Prostate gland (tissue), 2 donors: ENCODE measurements at regions not wholly inside any gene's neighbourhood (a gene's known extent, or its start where the extent isn't known, plus 50 kb on each side); places are given as distances from the start of the nearest gene placed in this dataset.

ENCODE experiments used
- DNase-seq: peaks from one replicate; pipeline ENCODE4 v3.0.0-alpha.2; 2019; ENCODE audit warnings: low spot score
- H3K27ac ChIP-seq, 2 donors: fragments of 200-600 bp; sonication (generic); 2 replicates each; pipeline ENCODE4 v1.5.1; 2017 to 2019
- H3K27me3 ChIP-seq: fragments of 200-600 bp; sonication (generic); replicated peaks from 2 replicates; pipeline ENCODE4 v1.5.1; 2019; ENCODE audit not compliant: insufficient read depth
- H3K36me3 ChIP-seq, 2 donors: fragments of 200-600 bp; sonication (generic); 1 replicate in 1 of 2; 2 replicates in 1 of 2; pipeline versions ENCODE4 v1.5.1 to v1.8.1; 2017 to 2019
- H3K4me1 ChIP-seq: fragments of 200-600 bp; sonication (generic); replicated peaks from 2 replicates; pipeline ENCODE4 v1.5.1; 2019
- H3K4me3 ChIP-seq, 2 donors: fragments of 200-600 bp; sonication (generic); 2 replicates each; pipeline ENCODE4 v1.5.1; 2017 to 2019
- H3K9me3 ChIP-seq: fragments of 200-600 bp; sonication (generic); 2 replicates; pipeline ENCODE4 v1.5.1; 2017
- CTCF ChIP-seq, 4 experiments: fragments of 200-600 bp in 2 of 4; fragments of 450-650 bp in 2 of 4; sonication (generic) in 2 of 4; IDR thresholded peaks; 1 replicate in 3 of 4; 2 replicates in 1 of 4; pipeline ENCODE4 v1.5.1; 2016 to 2019; ENCODE audit warnings: antibody characterized with exemption in 4 of 4, mild to moderate bottlenecking in 2 of 4, moderate library complexity in 2 of 4
- POLR2A ChIP-seq: fragments of 450-650 bp; IDR thresholded peaks from one replicate; pipeline ENCODE4 v1.6.1; 2016; ENCODE audit warnings: antibody characterized with exemption, mild to moderate bottlenecking
- POLR2AphosphoS5 ChIP-seq: sonication (generic); formaldehyde crosslinking; IDR thresholded peaks from one replicate; pipeline ENCODE4 v1.6.1; 2017; ENCODE audit warnings: antibody characterized with exemption
- WGBS: methylation state at CpG from one replicate; pipeline ENCODE4 v1.1.5; 2018; 5-methylcytosine and 5-hydroxymethylcytosine counted together
- intact Hi-C: fragments of 100-400 bp; cut with DNase I; formaldehyde crosslinking; loops from one replicate; pipeline ENCODE4 v1.14.2; 2022

- H3K27me3 ChIP-seq: no peaks in the 10 kb centered on the region
- no peak overlapping the region for H3K27ac ChIP-seq
- intact Hi-C loops: no loop called here
- H3K9me3 ChIP-seq: no peaks in the 10 kb centered on the region
- DNase-seq: no peak
- H3K4me3 ChIP-seq: no peak overlapping the region
- TF ChIP-seq POLR2A: no peak
- TF ChIP-seq POLR2AphosphoS5: no peak
- no peak for TF ChIP-seq CTCF (IDR thresholded peaks at IDR 0.05)
- H3K36me3 ChIP-seq: no peaks in the 10 kb centered on the region
- 61% methylated on average over 1 of the region's 1 CpG for WGBS
- H3K4me1 ChIP-seq: no peaks in the 10 kb centered on the region
Observed at GRCh38 chr3:68336042-68336441, 596.3 kb downstream of the TAFA4 start.

- WGBS: 87% methylated on average over 4 of the region's 4 CpGs
- Histone ChIP-seq H3K27me3 (no peaks in the 10 kb centered on the region), H3K4me1 (no peaks in the 10 kb centered on the region), H3K36me3 (no peaks in the 10 kb centered on the region), H3K9me3 (no peaks in the 10 kb centered on the region), H3K4me3 (no peak overlapping the region), H3K27ac (no peak overlapping the region)
- TF ChIP-seq POLR2A: no peak
- TF ChIP-seq POLR2AphosphoS5: no peak
- TF ChIP-seq CTCF (IDR thresholded peaks at IDR 0.05): no peak
- intact Hi-C loops: no loop called here
- no peak for DNase-seq
Observed at GRCh38 chr3:68334367-68334986, 597.9 kb downstream of the TAFA4 start.

GRCh38 chr3:68328049-68328448 is 604.3 kb downstream of the TAFA4 start:
- Histone ChIP-seq H3K36me3 (no peaks in the 10 kb centered on the region), H3K4me3 (no peak overlapping the region), H3K4me1 (no peaks in the 10 kb centered on the region), H3K27ac (no peak overlapping the region), H3K9me3 (no peaks in the 10 kb centered on the region), H3K27me3 (no peaks in the 10 kb centered on the region)
- WGBS: 89% methylated on average over 3 of the region's 3 CpGs
- no peak for DNase-seq
- intact Hi-C loops: no loop called here
- no peak for TF ChIP-seq POLR2AphosphoS5
- TF ChIP-seq CTCF (IDR thresholded peaks at IDR 0.05): no peak
- no peak for TF ChIP-seq POLR2A

GRCh38 chr3:68315964-68316363 is 616.4 kb downstream of the TAFA4 start:
- DNase-seq: no peak
- Histone ChIP-seq H3K36me3 (no peaks in the 10 kb centered on the region), H3K27me3 (no peaks in the 10 kb centered on the region), H3K9me3 (no peaks in the 10 kb centered on the region), H3K4me3 (no peak overlapping the region), H3K4me1 (no peaks in the 10 kb centered on the region), H3K27ac (no peak overlapping the region)
- intact Hi-C loops: no loop called here
- TF ChIP-seq POLR2AphosphoS5 (no peak), POLR2A (no peak), CTCF (IDR thresholded peaks at IDR 0.05) (no peak)
- WGBS: 50% methylated on average over 1 of the region's 1 CpG

GRCh38 chr3:68315546-68315945 is 616.8 kb downstream of the TAFA4 start:
- intact Hi-C loops: no loop called here
- 67% methylated on average over 1 of the region's 1 CpG for WGBS

More at GRCh38 chr3:68315546-68315945, 616.8 kb downstream of the TAFA4 start:
- Histone ChIP-seq H3K36me3 (no peaks in the 10 kb centered on the region), H3K4me1 (no peaks in the 10 kb centered on the region), H3K27me3 (no peaks in the 10 kb centered on the region), H3K4me3 (no peak overlapping the region), H3K9me3 (no peaks in the 10 kb centered on the region), H3K27ac (no peak overlapping the region)
- DNase-seq: no peak
- no peak for TF ChIP-seq POLR2AphosphoS5
- no peak for TF ChIP-seq POLR2A
- no peak for TF ChIP-seq CTCF (IDR thresholded peaks at IDR 0.05)
